Endothelial cell of umbilical vein (primary cell): ENCODE measurements at regions not wholly inside any gene's neighbourhood (a gene's known extent, or its start where the extent isn't known, plus 50 kb on each side); places are given as distances from the start of the nearest gene placed in this dataset.
A peak's percentile ranks its signal among the peaks of the same experiment; 100 is the strongest.

Source experiments
- BruUV-seq: library from RNA; stranded (reverse); fragments of 400-500 nt; replicated peaks from 2 replicates; lab custom pipeline; 2021; lab: Mats Ljungman, UMichigan
- CTCF ChIA-PET: fragments of 300-600, 350-600 bp; sonication (Branson Sonifier 250); formaldehyde crosslinking; loops from one replicate; lab custom pipeline; 2021; ENCODE audit warnings: antibody characterized with exemption, inconsistent platforms; lab: Charles Lee
- POLR2A ChIA-PET: fragments of 300-600, 350-600 bp; sonication (Branson Sonifier 250); formaldehyde crosslinking; loops from one replicate; lab custom pipeline; 2021; ENCODE audit warnings: antibody characterized with exemption, inconsistent platforms; lab: Charles Lee
- DNase-seq: peaks from one replicate; pipeline ENCODE4 v3.0.0-alpha.2; 2011; ENCODE audit warnings: low read depth, low spot score
- FAIRE-seq: peaks from 2 replicates; lab custom pipeline; 2011; peaks lifted over from hg19 to GRCh38; lab: Jason Lieb, UNC
- H2AFZ ChIP-seq: 2 replicates; pipeline ENCODE4 v1.6.0; 2012; ENCODE audit warnings: low read depth, low read length, control low read depth, inconsistent platforms
- H3K27ac ChIP-seq: 2 replicates; pipeline ENCODE4 v1.5.1; 2011; ENCODE audit warnings: low read depth, mild to moderate bottlenecking, control low read depth, low read length, moderate library complexity; ENCODE audit not compliant: insufficient read depth
- H3K27me3 ChIP-seq, 2 experiments: 2 replicates each; pipeline versions ENCODE4 v1.6.0 to v1.6.1; 2011; ENCODE audit warnings: low read length in 2 of 2, mixed read lengths in 1 of 2; ENCODE audit not compliant: control insufficient read depth in 2 of 2, insufficient read depth in 2 of 2
- H3K36me3 ChIP-seq, 2 experiments: 2 replicates in 1 of 2; 3 replicates in 1 of 2; pipeline ENCODE4 v1.5.1; 2011; ENCODE audit warnings: low read length in 2 of 2, mild to moderate bottlenecking in 1 of 2, moderate library complexity in 1 of 2; ENCODE audit not compliant: control insufficient read depth in 2 of 2, insufficient read depth in 2 of 2; ENCODE audit errors: extremely low read depth in 1 of 2
- H3K4me1 ChIP-seq: 3 replicates; pipeline ENCODE4 v1.5.1; 2011; ENCODE audit warnings: mild to moderate bottlenecking, low read length; ENCODE audit not compliant: control insufficient read depth, insufficient read depth; ENCODE audit errors: extremely low read depth
- H3K4me2 ChIP-seq: 2 replicates; pipeline ENCODE4 v1.6.1; 2011; ENCODE audit warnings: low read length, control low read depth, mixed read lengths; ENCODE audit not compliant: insufficient read depth
- H3K4me3 ChIP-seq, 3 experiments: fragments of 200-600 bp in 1 of 3; sonication (generic), shearing (Covaris generic) in 1 of 3; replicated peaks in 1 of 3; 2 replicates each; pipeline ENCODE4 v1.5.1; 2011 to 2016; ENCODE audit warnings: control low read depth in 3 of 3, low read length in 3 of 3, mild to moderate bottlenecking in 2 of 3, inconsistent platforms in 1 of 3, low read depth in 1 of 3, moderate library complexity in 1 of 3; ENCODE audit not compliant: insufficient read depth in 1 of 3
- H3K79me2 ChIP-seq: 2 replicates; pipeline ENCODE4 v1.6.0; 2012; ENCODE audit warnings: low read length, inconsistent platforms; ENCODE audit not compliant: control insufficient read depth, insufficient read depth
- H3K9ac ChIP-seq: replicated peaks from 2 replicates; pipeline ENCODE3; 2011; ENCODE audit warnings: low read length, control low read depth; ENCODE audit not compliant: insufficient read depth; ENCODE audit errors: extremely low read depth
- H3K9me1 ChIP-seq: replicated peaks from 3 replicates; pipeline ENCODE4 v1.6.0; 2011; ENCODE audit warnings: mild to moderate bottlenecking, low read length; ENCODE audit not compliant: control insufficient read depth, insufficient read depth; ENCODE audit errors: extremely low read depth
- H3K9me3 ChIP-seq: replicated peaks from 2 replicates; pipeline ENCODE4 v1.5.1; 2012; ENCODE audit warnings: low read length, inconsistent platforms; ENCODE audit not compliant: control insufficient read depth, insufficient read depth
- H4K20me1 ChIP-seq: replicated peaks from 2 replicates; pipeline ENCODE3; 2011; ENCODE audit warnings: mild to moderate bottlenecking, low read length; ENCODE audit not compliant: control insufficient read depth, insufficient read depth; ENCODE audit errors: extremely low read depth
- CTCF ChIP-seq, 2 donors: IDR thresholded peaks; 1 replicate in 1 of 2; 2 replicates in 1 of 2; pipeline ENCODE4 v1.5.1; 2011; ENCODE audit warnings: low read length in 2 of 2, mild to moderate bottlenecking in 2 of 2, moderate library complexity in 2 of 2, control low read depth in 1 of 2, inconsistent platforms in 1 of 2, low read depth in 1 of 2; ENCODE audit not compliant: insufficient read depth in 1 of 2; ENCODE audit errors: extremely low read depth in 1 of 2
- FOS ChIP-seq: IDR thresholded peaks from 2 replicates; pipeline ENCODE4 v1.6.1; 2011; ENCODE audit warnings: mild to moderate bottlenecking, low read length, moderate library complexity, borderline replicate concordance; ENCODE audit not compliant: insufficient read depth
- GATA2 ChIP-seq: IDR thresholded peaks from 2 replicates; pipeline ENCODE4 v1.7.0; 2011; ENCODE audit warnings: low read depth, mild to moderate bottlenecking, moderate library complexity, mixed read lengths, low read length; ENCODE audit not compliant: insufficient read length, insufficient read depth
- JUN ChIP-seq: IDR thresholded peaks from 2 replicates; pipeline ENCODE4 v1.6.1; 2011; ENCODE audit warnings: borderline replicate concordance, low read depth; ENCODE audit not compliant: insufficient read length, insufficient read depth
- MYC ChIP-seq: IDR thresholded peaks from one replicate; pipeline ENCODE4 v1.6.1; 2011; ENCODE audit warnings: mild to moderate bottlenecking, low read depth, low read length
- POLR2A ChIP-seq: IDR thresholded peaks from 2 replicates; pipeline ENCODE4 v1.6.1; 2012; ENCODE audit warnings: low read depth, mild to moderate bottlenecking, control low read depth, low read length
- POLR2AphosphoS5 ChIP-seq: IDR thresholded peaks from 2 replicates; pipeline ENCODE4 v1.6.1; 2012; ENCODE audit warnings: low read depth, mild to moderate bottlenecking, control low read depth, low read length, moderate library complexity; ENCODE audit not compliant: insufficient read depth
- dilution Hi-C: fragments of 300-500 bp; cut with MboI; formaldehyde crosslinking; loops from one replicate; pipeline ENCODE4 v1.15.0; 2019; ENCODE audit warnings: low sequenced_read_pairs; ENCODE audit not compliant: extremely low pct_ligation_motif_present
- intact Hi-C: fragments of 100-400 bp; cut with micrococcal nuclease; formaldehyde crosslinking; loops from one replicate; pipeline ENCODE4 v1.10.0; 2022

- Histone ChIP-seq H3K4me2 (no peak overlapping the region), H3K9me1 (no peaks in the 10 kb centered on the region), H3K9me3 (no peaks in the 10 kb centered on the region), H3K27ac (no peak overlapping the region), H3K9ac (no peak overlapping the region), H2AFZ (no peak overlapping the region), H4K20me1 (no peaks in the 10 kb centered on the region), H3K36me3 (no peaks in the 10 kb centered on the region), H3K27me3 (no peaks in the 10 kb centered on the region), H3K79me2 (no peaks in the 10 kb centered on the region), H3K4me1 (no peaks in the 10 kb centered on the region), H3K4me3 (no peak overlapping the region)
- dilution Hi-C loops = no loop called here
- BruUV-seq = no TSS peak
- CTCF ChIA-PET = no interaction called here
- DNase-seq (peak; percentile 12), FAIRE-seq (no peak)
- TF ChIP-seq MYC (no peak), JUN (no peak), GATA2 (no peak), POLR2AphosphoS5 (no peak), CTCF (IDR thresholded peaks at IDR 0.05; ENCODE audit: extremely low read depth in 1 of 2, insufficient read depth in 1 of 2, low read depth in 1 of 2, low read length in 2 of 2) (no peak), POLR2A (no peak), FOS (no peak)
- POLR2A ChIA-PET = no interaction called here
- intact Hi-C loops = no loop called here
Observed at GRCh38 chr1:58290685-58291372, 255.7 kb downstream of the OMA1 start.
